Activated naive CD4-positive, alpha-beta T cell treated with Interleukin-2 at 50 U/mL for 16 hours (primary cell): ENCODE measurements at regions not wholly inside any gene's neighbourhood (a gene's known extent, or its start where the extent isn't known, plus 50 kb on each side); places are given as distances from the start of the nearest gene placed in this dataset.
"Not testable (repeated sequence)": the region's sequence is repeated elsewhere in the genome, so short reads cannot be mapped to it uniquely, and the experiment has no call there.

Experiments used
- DNase-seq: peaks from one replicate; pipeline ENCODE4 v3.0.0-alpha.2; 2020

GRCh38 chr3:106420628-106421027, 551.8 kb upstream of the CBLB start:
- DNase-seq: no peak

- DNase-seq: no peak
Observed at GRCh38 chr3:106421426-106421825, 552.6 kb upstream of the CBLB start.

GRCh38 chr3:106421909-106422308, 553.1 kb upstream of the CBLB start:
- no peak for DNase-seq

GRCh38 chr3:106423321-106424225, 554.8 kb upstream of the CBLB start:
- peak; percentile 33 for DNase-seq

- DNase-seq: no peak
Observed at GRCh38 chr3:106425026-106425425, 556.2 kb upstream of the CBLB start.

GRCh38 chr3:106425916-106426315, 557.1 kb upstream of the CBLB start:
- DNase-seq: no peak

- peak; percentile 38 for DNase-seq
Observed at GRCh38 chr3:106428565-106428994, 559.8 kb upstream of the CBLB start.

- no peak for DNase-seq
Observed at GRCh38 chr3:106431721-106432120, 562.9 kb upstream of the CBLB start.

- no peak for DNase-seq
Observed at GRCh38 chr3:106435899-106436453, 567.2 kb upstream of the CBLB start.

GRCh38 chr3:106438887-106439286, 570.1 kb upstream of the CBLB start:
- no peak for DNase-seq

- no peak for DNase-seq
Observed at GRCh38 chr3:106440672-106441071, 571.9 kb upstream of the CBLB start.

GRCh38 chr3:106446271-106446670, 577.5 kb upstream of the CBLB start:
- no peak for DNase-seq

- no peak for DNase-seq
Observed at GRCh38 chr3:106447723-106448301, 579.0 kb upstream of the CBLB start.

GRCh38 chr3:106448372-106448966, 579.7 kb upstream of the CBLB start:
- DNase-seq: not testable (repeated sequence)

GRCh38 chr3:106452096-106452495, 583.3 kb upstream of the CBLB start:
- no peak for DNase-seq

GRCh38 chr3:106454497-106454896, 585.7 kb upstream of the CBLB start:
- no peak for DNase-seq

- peak; percentile 14 for DNase-seq
Observed at GRCh38 chr3:106457281-106458180, 588.7 kb upstream of the CBLB start.

GRCh38 chr3:106458952-106459351, 590.1 kb upstream of the CBLB start:
- DNase-seq: no peak

- DNase-seq: no peak
Observed at GRCh38 chr3:106466881-106467280, 598.1 kb upstream of the CBLB start.

- DNase-seq: peak; percentile 34
Observed at GRCh38 chr3:106473576-106474475, 605.0 kb upstream of the CBLB start.

- no peak for DNase-seq
Observed at GRCh38 chr3:106482451-106482850, 613.6 kb upstream of the CBLB start.
